Uterus (tissue), 3 donors: ENCODE measurements at regions not wholly inside any gene's neighbourhood (a gene's known extent, or its start where the extent isn't known, plus 50 kb on each side); places are given as distances from the start of the nearest gene placed in this dataset.

Source experiments
- DNase-seq, 2 donors: peaks; one replicate each; pipeline ENCODE4 v3.0.0-alpha.2; 2019 to 2020
- H3K27ac ChIP-seq, 2 donors: fragments of 200-600 bp; sonication (generic); 1 replicate in 1 of 2; 2 replicates in 1 of 2; pipeline ENCODE4 v1.5.1; 2016 to 2018
- H3K27me3 ChIP-seq, 2 donors: fragments of 200-600 bp; sonication (generic); one replicate each; pipeline ENCODE4 v1.5.1; 2018 to 2019; ENCODE audit warnings: control low read depth in 1 of 2
- H3K36me3 ChIP-seq, 2 donors: fragments of 200-600 bp; sonication (generic); one replicate each; pipeline ENCODE4 v1.5.1; 2019; ENCODE audit warnings: control low read depth in 1 of 2
- H3K4me1 ChIP-seq, 2 donors: fragments of 200-600 bp; sonication (generic); one replicate each; pipeline ENCODE4 v1.5.1; 2018 to 2019; ENCODE audit warnings: control low read depth in 1 of 2
- H3K4me3 ChIP-seq, 2 donors: fragments of 200-600 bp; sonication (generic); 1 replicate in 1 of 2; 2 replicates in 1 of 2; pipeline ENCODE4 v1.5.1; 2018 to 2019; ENCODE audit warnings: mild to moderate bottlenecking in 1 of 2
- H3K9me3 ChIP-seq, 2 donors: fragments of 200-600 bp; sonication (generic); one replicate each; pipeline ENCODE4 v1.5.1; 2019; ENCODE audit warnings: control low read depth in 1 of 2
- POLR2A ChIP-seq, 2 donors: fragments of 450-650 bp; IDR thresholded peaks; one replicate each; pipeline ENCODE4 v1.6.1; 2016; ENCODE audit warnings: antibody characterized with exemption in 2 of 2, mild to moderate bottlenecking in 1 of 2, moderate library complexity in 1 of 2
- intact Hi-C: fragments of 100-400 bp; cut with DNase I; formaldehyde crosslinking; loops from one replicate; pipeline ENCODE4 v1.15.1; 2023; ENCODE audit warnings: low total_unique reads
- TF ChIP-seq, protein P1 (sequence below), 4 experiments: fragments of 200-600 bp in 2 of 4; fragments of 450-650 bp in 2 of 4; sonication (generic) in 2 of 4; IDR thresholded peaks; one replicate each; pipeline ENCODE4 v1.5.1; 2016 to 2019; ENCODE audit warnings: antibody characterized with exemption in 4 of 4, mild to moderate bottlenecking in 2 of 4, moderate library complexity in 1 of 4
- donor health status: DM: yes; HTN: yes; CAD: no.

GRCh38 chr2:67201521-67201920 is 195.6 kb upstream of the ETAA1 start:
- H3K27ac ChIP-seq = no peak overlapping the region
- no peaks in the 10 kb centered on the region for H3K27me3 ChIP-seq
- TF ChIP-seq, protein P1, sequence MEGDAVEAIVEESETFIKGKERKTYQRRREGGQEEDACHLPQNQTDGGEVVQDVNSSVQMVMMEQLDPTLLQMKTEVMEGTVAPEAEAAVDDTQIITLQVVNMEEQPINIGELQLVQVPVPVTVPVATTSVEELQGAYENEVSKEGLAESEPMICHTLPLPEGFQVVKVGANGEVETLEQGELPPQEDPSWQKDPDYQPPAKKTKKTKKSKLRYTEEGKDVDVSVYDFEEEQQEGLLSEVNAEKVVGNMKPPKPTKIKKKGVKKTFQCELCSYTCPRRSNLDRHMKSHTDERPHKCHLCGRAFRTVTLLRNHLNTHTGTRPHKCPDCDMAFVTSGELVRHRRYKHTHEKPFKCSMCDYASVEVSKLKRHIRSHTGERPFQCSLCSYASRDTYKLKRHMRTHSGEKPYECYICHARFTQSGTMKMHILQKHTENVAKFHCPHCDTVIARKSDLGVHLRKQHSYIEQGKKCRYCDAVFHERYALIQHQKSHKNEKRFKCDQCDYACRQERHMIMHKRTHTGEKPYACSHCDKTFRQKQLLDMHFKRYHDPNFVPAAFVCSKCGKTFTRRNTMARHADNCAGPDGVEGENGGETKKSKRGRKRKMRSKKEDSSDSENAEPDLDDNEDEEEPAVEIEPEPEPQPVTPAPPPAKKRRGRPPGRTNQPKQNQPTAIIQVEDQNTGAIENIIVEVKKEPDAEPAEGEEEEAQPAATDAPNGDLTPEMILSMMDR (IDR thresholded peaks at IDR 0.05) = no peak
- TF ChIP-seq POLR2A (IDR thresholded peaks at IDR 0.05) = no peak
- intact Hi-C loops = no loop called here
- no peaks in the 10 kb centered on the region for H3K9me3 ChIP-seq
- H3K36me3 ChIP-seq = no peaks in the 10 kb centered on the region
- H3K4me1 ChIP-seq = no peaks in the 10 kb centered on the region
- no peak for DNase-seq
- no peak overlapping the region for H3K4me3 ChIP-seq

DNA sequence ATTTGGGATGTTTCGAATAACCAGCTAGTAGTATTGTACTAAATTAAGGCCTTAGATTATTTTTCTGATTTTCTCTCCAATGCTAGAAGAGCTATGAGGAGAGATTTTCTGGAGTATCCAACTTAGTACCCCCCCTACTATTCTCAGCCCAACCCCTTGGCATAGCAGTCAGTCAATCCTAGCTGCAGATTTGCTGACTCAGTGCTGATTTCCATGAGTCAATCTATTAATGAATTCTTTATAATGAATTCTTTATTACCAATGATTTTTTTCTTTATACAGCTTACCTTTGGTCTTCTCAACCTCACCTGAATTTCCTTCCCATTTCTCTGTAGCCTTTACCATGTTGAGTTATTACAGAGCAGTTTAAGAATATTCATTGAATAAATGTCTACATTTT is 192.8 kb upstream of the ETAA1 start:
- Histone ChIP-seq H3K27me3 (no peaks in the 10 kb centered on the region), H3K36me3 (no peaks in the 10 kb centered on the region), H3K4me1 (no peaks in the 10 kb centered on the region), H3K9me3 (no peaks in the 10 kb centered on the region), H3K4me3 (no peak overlapping the region), H3K27ac (no peak overlapping the region)
- intact Hi-C loops = no loop called here
- TF ChIP-seq POLR2A (IDR thresholded peaks at IDR 0.05) = no peak
- TF ChIP-seq, protein P1 (IDR thresholded peaks at IDR 0.05) = no peak
- DNase-seq = no peak

GRCh38 chr2:67208887-67209500 is 188.1 kb upstream of the ETAA1 start:
- TF ChIP-seq, protein P1 (IDR thresholded peaks at IDR 0.05) = no peak
- no peak for TF ChIP-seq POLR2A (IDR thresholded peaks at IDR 0.05)
- H3K27me3 ChIP-seq = no peaks in the 10 kb centered on the region
- intact Hi-C loops = no loop called here
- no peak overlapping the region for H3K4me3 ChIP-seq
- no peaks in the 10 kb centered on the region for H3K9me3 ChIP-seq
- no peak overlapping the region for H3K27ac ChIP-seq
- no peak for DNase-seq
- H3K36me3 ChIP-seq = no peaks in the 10 kb centered on the region
- H3K4me1 ChIP-seq = no peaks in the 10 kb centered on the region

DNA sequence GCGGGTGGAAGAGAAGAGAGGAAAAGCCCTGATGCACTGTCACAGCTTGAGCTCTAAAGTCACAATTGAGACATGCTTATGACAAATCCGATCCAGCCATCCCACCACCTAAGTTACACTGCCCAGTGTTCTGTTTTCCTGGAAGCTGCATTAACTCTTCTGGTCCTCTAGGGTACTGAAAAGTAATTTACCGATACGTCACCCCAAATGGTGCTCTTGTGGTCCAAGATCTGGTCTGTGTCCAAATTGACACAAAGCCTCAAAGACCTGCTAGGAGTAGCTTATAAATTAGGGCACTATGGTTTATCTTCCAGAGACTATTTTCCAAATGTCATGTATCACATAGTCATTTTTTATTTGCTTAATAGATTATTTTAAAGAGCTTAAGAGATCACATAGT is 186.7 kb upstream of the ETAA1 start:
- H3K27ac ChIP-seq = no peak overlapping the region
- H3K36me3 ChIP-seq = no peaks in the 10 kb centered on the region
- H3K4me3 ChIP-seq = no peak overlapping the region
- TF ChIP-seq POLR2A (IDR thresholded peaks at IDR 0.05) = no peak
- TF ChIP-seq, protein P1 (IDR thresholded peaks at IDR 0.05) = no peak
- intact Hi-C loops = no loop called here
- no peaks in the 10 kb centered on the region for H3K27me3 ChIP-seq
- no peaks in the 10 kb centered on the region for H3K4me1 ChIP-seq
- no peak for DNase-seq
- H3K9me3 ChIP-seq = no peaks in the 10 kb centered on the region

- TF ChIP-seq, protein P1 (IDR thresholded peaks at IDR 0.05) = no peak
- TF ChIP-seq POLR2A (IDR thresholded peaks at IDR 0.05) = no peak
- H3K4me3 ChIP-seq = no peak overlapping the region
- no peak for DNase-seq
- H3K9me3 ChIP-seq = no peaks in the 10 kb centered on the region
- intact Hi-C loops = no loop called here
- H3K27ac ChIP-seq = no peak overlapping the region
- H3K4me1 ChIP-seq = no peaks in the 10 kb centered on the region
- no peaks in the 10 kb centered on the region for H3K36me3 ChIP-seq
- H3K27me3 ChIP-seq = no peaks in the 10 kb centered on the region
These were observed 184.9 kb upstream of the ETAA1 start for GRCh38 chr2:67212203-67212602.
